MM.1S (cell line): ENCODE measurements at regions not wholly inside any gene's neighbourhood (a gene's known extent, or its start where the extent isn't known, plus 50 kb on each side); places are given as distances from the start of the nearest gene placed in this dataset.

Source experiments
- EZH2 ChIP-seq: fragments of 300-600 bp; sonication (generic); optimal IDR thresholded peaks from 2 replicates; pipeline ENCODE3; 2017; ENCODE audit warnings: low read depth, mild to moderate bottlenecking, antibody characterized with exemption, low read length, mixed read lengths
- EZH2phosphoT487 ChIP-seq: fragments of 300-600 bp; sonication (generic); IDR thresholded peaks from 2 replicates; pipeline ENCODE4 v1.6.1; 2018; ENCODE audit warnings: antibody characterized with exemption, low read length
- TF ChIP-seq, protein P1 (sequence below): fragments of 300-600 bp; sonication (generic); IDR thresholded peaks from 2 replicates; pipeline ENCODE4 v1.5.1; 2016; ENCODE audit warnings: antibody characterized with exemption, low read length, mixed read lengths

DNA sequence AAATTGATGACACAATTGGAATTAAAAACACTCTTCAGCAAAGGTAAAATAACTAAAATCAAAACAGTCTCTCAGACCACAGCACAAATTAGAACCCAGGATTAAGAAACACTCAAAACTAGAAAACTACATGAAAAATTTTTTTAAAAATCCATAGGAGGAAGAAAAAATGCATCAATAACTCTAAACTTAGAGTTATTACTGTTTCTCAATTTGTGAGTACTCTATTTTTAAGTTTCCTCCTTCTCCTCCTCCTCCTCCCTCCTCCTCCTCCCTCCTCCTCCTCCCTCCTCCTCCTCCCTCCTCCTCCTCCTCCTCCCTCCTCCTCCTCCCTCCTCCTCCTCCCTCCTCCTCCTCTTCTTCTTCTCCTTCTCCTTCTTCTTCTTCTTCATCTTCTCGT, 1395.7 kb downstream of the STIM2 start:
- TF ChIP-seq, protein P1, sequence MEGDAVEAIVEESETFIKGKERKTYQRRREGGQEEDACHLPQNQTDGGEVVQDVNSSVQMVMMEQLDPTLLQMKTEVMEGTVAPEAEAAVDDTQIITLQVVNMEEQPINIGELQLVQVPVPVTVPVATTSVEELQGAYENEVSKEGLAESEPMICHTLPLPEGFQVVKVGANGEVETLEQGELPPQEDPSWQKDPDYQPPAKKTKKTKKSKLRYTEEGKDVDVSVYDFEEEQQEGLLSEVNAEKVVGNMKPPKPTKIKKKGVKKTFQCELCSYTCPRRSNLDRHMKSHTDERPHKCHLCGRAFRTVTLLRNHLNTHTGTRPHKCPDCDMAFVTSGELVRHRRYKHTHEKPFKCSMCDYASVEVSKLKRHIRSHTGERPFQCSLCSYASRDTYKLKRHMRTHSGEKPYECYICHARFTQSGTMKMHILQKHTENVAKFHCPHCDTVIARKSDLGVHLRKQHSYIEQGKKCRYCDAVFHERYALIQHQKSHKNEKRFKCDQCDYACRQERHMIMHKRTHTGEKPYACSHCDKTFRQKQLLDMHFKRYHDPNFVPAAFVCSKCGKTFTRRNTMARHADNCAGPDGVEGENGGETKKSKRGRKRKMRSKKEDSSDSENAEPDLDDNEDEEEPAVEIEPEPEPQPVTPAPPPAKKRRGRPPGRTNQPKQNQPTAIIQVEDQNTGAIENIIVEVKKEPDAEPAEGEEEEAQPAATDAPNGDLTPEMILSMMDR, result no peak
- TF ChIP-seq EZH2 (no peak), EZH2phosphoT487 (no peak)
